ENCODE measurements at regions not wholly inside any gene's neighbourhood (a gene's known extent, or its start where the extent isn't known, plus 50 kb on each side); places are given as distances from the start of the nearest gene placed in this dataset.
"Not testable (repeated sequence)": the region's sequence is repeated elsewhere in the genome, so short reads cannot be mapped to it uniquely, and the experiment has no call there.

DNA sequence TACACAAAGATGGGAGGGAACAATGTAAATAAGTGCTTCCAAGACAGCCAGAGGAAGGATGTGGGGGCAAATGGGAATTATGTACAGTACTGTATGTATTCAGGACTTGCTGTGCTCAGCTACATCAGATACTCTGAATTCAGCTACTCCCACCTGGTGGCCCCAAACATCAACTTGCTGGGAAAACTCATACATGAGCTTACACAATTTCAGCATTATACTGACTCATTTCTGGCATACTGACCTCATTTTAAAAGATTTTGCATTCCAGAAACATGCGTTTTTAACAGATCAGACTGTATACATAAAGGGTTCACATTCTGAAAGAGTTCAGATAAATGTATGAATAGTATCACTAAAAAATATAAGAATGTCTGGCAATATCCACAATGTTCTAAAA is 59.7 kb downstream of the GPX5 start:
- no peak for DNase-seq (ENCODE audit: low read depth, low spot score)

DNA sequence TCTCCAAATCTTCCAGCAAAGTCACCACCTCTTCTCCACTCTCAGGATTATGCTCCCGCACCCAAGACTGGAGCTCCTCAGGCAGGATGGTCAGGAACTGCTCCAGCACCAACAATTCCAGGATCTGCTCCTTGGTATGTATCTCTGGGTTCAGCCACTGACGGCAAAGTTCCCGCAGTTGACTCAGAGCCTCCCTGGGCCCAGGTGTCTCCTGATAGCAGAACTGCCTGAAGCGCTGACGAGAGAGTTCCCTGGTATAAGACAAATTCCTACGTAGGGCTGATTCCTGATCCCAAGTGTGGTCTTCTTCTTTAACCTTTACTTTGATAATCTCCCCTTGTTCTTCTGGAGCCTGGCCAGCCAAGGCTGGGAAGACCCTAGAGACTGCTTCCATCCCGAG is 60.6 kb downstream of the GPX5 start:
- DNase-seq (ENCODE audit: low read depth, low spot score) = no peak

DNA sequence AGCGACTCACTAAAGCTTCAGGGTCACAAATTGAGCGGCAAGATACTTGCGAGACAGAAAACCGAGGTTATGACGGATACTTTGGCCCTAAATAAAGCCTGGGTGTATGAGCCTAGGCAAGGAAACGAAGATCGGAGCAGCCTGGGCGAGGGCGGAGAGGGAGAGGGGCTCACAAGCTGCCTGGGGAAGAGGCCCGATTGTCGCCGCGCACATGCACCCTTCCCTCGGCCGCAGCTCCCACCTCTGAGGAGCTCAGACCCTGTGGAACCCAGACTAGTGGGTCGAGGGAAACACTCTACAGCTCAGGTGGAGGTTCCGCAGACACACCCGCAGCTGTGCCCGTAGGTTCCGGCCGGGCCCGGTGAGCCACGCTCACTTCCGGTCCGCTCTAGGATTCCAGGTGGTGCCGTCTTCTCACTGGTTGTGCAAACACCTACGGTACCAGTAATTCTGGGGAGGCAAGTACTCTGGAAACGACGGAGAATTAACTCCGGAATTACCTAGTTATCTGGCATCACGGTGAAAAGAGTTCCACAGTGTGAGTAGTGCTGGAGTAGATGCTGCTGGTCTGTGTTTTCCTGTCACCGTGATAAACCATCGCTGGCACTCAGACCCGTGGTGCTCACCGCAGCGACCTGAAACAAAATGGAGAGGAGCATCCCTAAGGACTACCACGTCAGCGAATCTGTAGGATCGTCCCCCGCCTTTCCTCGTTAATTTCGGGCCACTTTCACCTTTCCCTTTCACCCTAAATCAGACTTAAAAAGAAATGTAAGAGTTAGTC is 61.5 kb downstream of the GPX5 start:
- DNase-seq (ENCODE audit: low read depth, low spot score) = peak; percentile 21

DNA sequence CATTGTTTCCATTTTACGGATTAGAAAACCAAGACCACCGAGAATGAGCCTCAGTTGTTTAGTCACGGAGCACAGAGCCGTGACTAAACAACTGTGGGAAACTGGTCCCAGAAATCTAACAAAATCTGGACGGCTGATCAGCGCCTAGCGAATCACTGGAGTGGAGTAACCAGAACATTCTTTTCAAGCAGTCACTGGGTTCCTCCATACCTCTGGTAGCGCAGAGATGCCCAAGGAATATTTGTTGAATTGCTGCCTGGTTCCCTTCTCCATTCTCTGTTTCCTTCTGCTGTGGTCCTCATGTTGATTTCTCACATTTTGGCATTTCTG is 62.0 kb downstream of the GPX5 start:
- DNase-seq (ENCODE audit: low read depth, low spot score) = no peak

DNA sequence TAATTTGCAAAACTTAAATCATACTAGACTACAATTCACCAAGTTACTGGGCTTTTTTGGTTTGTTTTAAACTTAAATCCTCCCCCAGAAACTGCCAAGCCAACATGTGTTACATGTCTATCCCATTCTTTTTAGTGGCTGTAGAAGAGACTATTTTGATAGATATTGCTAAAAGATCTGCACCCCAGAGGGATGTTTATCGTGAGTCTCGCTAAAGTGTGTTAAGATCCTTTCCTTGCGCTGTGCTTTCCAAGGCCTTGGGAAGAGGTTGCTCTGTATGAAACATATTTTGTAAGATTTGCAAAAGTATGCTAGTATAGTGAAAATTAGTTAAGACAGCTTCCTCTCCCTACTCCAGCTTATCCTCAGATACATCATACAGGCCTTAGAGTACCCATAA is 63.0 kb downstream of the GPX5 start:
- no peak for DNase-seq (ENCODE audit: low read depth, low spot score)

DNA sequence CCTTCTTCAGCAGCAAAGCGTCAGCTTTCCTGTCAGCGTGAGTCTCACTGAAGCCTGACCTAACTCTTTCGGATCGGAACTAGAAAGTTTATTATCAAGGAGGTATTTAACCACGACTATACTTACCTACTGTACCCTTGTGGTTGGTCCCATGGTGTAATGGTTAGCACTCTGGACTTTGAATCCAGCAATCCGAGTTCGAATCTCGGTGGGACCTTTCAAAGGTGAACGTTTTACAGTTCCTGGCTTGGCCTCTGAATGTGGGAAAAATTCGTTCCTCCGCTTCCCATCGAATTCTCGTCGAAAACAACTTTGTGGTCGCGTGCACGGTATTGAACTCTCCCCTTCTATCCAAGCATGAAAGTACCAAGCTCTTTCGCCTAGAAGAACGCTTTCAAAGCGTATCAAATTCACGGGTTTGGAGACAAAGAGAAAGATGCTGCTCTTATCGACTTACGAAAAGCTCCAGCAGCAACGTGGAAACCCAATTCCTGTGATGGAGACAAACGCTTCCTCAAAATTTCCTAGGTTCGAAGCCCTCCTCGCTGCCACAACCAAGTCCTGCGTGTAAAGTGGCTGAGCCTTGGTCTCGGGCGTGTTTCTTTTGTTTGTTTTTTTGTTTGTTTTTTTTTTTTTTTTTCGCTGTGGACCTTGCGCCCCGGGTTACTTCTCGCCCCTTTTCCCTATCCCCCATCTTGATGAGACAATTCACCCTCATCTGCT is 63.7 kb downstream of the GPX5 start:
- no peak for DNase-seq (ENCODE audit: low read depth, low spot score)

DNA sequence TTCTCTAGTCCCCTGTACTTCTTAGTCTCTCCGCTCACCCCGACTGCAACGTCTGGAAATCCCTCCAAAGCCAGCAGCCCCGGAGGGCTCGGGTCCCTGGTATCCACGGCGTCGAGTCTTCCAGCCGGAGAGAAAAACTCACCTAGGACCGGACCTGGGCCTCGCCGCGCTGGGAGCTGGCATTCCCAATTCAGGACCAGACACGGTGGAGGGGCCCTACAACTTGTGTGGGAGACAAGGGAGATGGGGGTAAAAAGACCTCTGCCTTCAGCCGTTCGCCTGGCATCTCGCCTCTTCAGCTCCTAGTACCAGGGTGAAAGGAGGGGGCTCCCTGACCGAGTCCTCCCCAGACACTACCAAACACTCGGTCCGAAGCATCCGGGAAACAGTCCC is 64.3 kb downstream of the GPX5 start:
- no peak for DNase-seq (ENCODE audit: low read depth, low spot score)

DNA sequence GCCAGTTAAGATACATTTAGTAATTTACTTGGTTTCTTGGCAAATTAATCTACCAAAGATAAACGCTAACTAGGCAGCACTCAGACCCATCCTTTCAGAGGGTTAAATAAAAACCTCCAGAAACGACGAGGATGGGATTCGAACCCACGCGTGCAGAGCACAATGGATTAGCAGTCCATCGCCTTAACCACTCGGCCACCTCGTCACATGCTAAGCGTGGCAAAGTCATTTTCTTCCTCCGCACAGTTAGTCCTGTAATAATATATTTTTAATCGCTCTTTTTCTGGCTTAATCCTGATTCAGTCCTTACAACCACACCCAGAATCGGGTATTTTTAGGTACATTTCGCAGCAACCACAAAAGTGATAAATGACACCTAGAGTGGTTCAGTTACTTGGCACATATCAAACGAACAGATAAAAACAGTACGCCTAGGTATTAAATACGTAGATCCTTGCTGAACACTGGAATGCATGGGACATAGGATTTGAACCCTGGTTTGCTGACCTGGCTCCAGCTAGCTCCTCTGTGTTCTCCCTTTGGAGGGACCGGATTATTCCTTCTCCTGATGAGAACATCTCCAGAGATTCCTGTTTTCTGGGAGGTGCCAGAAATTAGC is 71.6 kb downstream of the GPX5 start:
- no peak for DNase-seq (ENCODE audit: low read depth, low spot score)

DNA sequence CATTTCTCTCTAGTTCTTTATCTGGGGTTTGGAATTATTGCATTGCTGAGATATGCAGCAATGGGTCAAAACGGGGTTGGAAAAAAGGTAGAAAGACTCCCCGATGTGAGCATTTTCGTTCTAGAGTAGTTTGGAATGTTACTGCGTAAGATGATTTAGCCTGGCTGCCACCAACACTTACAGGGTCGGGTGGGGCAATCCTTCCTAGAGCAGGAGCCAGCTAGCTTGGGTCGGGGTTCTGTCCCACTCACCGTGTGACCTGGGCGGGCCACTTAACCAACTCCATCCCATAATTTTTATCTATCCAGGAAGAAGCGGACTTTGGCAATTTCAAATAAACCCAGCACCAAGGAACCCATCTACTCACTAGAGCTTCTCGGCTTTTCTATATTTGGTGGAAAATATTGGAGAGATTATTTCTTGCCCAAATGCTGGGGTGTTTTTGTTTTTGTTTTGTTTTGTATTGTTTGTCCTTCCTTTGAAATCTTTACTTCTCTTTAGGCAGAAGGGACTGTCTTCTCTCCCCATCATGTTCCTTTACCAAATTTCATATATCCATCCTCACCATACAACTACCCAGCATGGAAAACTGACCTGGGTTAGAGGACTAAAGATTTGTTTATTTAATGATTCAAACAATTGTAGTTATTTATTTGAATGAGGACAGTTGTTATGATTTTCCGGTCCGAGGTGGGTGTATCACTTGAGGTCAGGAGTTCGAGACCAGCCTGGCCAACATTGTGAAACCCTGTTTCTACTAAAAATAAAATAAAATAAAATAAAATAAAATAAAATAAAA is 72.4 kb downstream of the GPX5 start:
- DNase-seq (ENCODE audit: low read depth, low spot score) = no peak

DNA sequence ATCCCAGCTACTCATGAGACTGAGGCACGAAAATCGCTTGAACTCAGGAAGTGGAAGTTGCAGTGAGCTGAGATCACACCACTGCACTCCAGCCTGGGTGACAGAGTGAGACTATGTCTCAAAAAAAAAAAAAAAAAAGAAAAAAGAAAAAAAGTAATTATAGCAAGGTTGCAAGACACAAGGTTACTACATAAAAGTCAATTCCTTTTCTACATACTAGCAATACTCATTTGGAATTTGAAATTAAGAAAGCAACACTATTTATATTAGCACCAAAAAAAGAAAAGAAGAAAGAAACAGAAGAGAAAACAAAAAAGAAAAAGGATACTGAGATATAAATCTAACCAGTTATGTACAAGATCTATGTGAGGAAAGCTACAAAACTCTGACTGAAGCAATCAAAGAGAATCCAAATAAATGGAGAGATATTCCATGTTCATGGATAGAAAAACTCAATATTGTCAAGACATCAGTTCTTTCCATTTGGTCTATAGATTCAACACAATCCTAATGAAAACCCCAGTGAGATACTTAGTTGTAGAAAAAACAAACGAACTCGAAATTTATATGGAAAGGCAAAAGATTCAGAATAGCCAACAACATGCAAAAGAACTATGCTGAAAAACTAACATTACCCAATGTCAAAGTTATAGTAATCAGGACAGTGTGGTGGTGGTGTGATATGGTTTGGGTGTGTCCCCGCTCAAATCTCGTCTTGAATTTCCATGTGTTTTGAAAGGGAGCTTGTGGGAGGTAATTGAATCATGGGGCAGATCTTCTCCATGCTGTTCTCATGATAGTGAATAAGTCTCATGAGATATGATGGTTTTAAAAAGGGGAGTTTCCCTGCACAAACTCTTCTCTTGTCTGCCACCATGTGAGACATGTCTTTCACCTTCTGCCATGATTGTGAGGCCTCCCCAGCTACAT is 73.3 kb downstream of the GPX5 start:
- DNase-seq (ENCODE audit: low read depth, low spot score) = no peak

DNA sequence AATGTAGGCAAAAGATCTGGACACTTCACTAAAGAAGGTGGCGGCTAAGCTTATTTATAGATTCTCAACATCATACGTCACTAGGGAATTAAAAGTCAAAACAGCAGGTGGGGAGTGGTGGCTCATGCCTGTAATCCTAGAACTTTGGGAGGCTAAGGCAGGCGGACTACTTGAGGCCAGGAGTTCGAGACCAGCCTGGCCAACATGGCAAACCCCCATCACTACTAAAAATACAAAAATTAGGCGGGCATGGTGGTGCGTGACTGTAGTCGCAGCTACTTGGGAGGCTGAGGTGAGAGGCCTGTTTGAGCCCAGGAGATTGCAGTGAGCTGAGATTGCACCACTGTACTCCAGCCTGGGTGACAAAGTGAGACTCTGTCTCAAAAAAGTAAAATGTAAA is 74.6 kb downstream of the GPX5 start:
- no peak for DNase-seq (ENCODE audit: low read depth, low spot score)

DNA sequence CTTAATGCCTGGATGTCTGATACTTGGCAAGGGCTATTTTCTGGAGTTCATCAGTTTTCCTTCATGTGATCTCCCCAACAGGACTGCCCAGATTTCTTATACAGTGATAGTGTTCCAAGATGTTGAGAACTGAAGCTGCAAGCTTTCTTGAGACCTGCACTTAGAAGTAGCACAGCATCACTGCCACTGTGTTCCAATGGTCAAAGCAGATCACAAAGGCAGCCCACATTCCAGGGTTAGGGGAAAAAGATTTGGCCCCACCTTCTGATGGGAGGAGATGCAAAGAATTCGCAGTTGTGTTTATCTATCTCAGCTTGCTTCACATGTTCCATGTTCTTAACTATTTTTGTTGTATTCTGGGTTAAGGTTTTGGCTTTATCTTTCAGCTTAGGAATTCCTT is 78.2 kb downstream of the GPX5 start:
- no peak for DNase-seq (ENCODE audit: low read depth, low spot score)

DNA sequence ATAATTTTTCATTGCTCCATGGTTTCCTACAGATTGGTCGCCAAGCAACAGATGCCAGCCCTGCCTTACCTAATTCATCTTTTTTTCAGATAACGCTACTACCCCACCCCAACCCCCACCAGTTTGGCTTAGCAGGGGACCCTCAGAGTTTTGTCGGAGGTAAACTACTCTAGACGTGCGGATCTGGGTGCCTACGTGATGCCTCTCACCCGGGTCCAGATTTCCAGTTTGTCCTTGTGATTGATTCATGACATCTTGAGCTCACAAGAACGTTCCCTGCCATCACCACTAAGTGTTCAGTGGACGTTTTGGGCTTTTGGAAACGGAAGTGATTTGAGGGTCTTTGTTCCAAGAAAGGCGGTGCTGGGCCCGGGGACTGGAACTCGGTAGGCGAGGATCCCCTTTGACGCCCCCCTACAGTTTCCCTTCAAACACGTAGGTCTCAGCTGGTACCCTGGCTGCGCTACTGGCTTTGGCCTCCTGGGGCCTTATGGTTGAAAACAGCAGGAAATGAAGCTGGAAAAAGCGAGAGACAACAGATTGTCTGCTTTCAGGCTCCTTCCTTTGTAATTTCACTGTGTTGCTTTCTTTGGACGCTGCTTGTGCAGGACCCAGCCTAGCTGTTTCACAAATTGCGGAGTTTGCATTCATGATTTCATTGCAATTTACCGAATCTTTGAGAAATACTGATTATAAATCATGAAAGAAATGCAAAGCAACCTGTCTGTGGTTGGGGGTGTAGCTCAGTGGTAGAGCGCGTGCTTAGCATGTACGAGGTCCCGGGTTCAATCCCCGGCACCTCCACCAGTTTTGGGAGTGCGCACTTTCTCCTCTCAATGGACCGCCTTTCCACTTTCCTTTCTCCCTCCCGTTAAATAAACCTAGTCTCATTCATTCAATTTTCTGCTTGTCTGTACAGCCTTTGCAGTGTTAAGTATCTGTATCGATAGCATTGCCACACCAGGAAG is 81.0 kb downstream of the GPX5 start:
- no peak for DNase-seq (ENCODE audit: low read depth, low spot score)

DNA sequence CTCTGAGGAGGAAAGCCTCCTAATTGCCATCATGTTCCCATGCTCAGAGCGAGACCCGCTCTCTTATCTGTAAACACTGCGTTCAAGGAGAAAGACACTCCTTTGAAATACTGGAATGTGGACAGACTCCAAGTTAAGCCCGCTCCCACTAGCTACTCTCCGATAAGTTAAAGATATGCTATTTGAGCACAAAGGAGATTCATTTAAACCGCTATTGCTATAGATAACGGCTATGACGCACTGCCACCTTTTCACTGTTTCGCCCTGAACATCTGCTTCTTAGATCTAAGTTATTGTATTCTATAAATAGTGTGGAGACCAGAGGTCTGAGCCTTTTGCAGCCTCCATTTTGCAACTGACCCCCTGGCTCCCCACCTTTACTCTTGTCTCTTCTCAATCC is 82.3 kb downstream of the GPX5 start:
- no peak for DNase-seq (ENCODE audit: low read depth, low spot score)

DNA sequence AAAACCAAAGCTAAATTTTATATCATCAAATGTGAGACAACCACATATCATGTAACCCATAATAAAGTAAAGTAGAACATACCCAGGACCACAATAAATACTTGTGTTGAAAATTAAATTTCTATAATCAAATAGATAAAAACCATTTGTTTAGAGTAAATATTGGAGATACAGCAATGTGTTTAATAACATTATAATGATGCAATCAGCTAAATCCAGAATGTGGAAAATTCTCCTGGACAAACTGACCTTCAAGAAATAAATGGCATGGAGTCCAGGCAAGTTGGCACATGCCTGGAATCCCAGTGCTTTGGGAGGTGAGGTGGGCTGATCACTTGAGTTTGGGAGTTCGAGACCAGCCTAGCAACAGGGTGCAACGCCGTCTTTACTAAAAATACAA is 84.0 kb downstream of the GPX5 start:
- DNase-seq (ENCODE audit: low read depth, low spot score) = no peak

DNA sequence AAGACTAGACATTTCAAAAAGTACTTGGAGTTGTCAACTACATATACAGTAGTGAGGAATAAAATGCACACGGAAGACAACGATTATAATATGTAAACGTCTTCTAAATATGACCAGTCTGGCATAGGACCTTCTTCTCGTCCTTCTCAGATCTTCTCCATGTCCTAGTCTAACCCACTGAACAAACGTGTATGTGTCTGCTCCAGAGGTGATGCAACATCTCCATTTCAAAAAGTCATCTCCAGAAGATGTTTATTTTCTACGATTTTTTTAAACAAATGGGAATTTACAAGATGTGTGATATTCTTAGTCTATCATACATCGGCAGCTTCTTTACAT is 89.9 kb downstream of the GPX5 start:
- no peak for DNase-seq (ENCODE audit: low read depth, low spot score)

DNA sequence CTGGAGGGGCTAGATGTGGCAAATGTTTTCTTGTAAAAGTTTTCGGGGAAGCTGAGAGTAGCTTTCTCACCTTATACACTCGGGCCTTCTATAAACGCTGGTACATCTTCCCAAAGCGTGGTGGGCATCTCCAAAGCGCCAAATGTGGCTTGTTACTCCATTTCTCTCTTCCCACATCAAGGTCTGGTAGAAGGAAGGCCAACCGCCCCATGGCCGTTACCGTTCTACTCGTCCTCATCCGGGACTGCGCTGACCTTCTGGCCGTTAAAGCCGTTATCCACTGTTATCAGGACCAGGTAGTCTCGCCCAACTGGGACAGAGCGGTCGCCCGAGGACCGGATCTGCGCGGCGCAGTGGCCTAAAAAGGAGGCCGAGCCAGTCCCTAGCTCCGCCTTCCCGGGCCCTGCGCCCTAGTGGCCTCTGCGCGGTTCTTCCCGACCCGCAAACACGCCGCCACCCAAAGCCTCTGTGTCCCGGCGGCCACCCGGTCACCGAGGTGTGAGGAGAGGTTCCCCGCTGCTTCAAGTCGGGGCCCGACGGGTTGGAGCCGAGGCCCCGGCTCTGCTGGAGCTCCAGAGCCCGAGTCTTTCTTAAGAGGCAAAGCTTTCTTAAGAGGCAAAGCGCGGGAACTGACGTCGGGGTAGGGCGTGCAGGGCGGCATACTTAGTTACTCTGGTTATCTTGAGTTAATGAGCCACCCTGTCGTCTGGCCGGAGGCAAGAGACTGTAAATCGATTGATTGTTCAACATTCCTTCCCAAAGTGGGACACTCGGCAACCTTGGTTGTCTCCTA is 90.5 kb downstream of the GPX5 start:
- DNase-seq (ENCODE audit: low read depth, low spot score) = no peak

DNA sequence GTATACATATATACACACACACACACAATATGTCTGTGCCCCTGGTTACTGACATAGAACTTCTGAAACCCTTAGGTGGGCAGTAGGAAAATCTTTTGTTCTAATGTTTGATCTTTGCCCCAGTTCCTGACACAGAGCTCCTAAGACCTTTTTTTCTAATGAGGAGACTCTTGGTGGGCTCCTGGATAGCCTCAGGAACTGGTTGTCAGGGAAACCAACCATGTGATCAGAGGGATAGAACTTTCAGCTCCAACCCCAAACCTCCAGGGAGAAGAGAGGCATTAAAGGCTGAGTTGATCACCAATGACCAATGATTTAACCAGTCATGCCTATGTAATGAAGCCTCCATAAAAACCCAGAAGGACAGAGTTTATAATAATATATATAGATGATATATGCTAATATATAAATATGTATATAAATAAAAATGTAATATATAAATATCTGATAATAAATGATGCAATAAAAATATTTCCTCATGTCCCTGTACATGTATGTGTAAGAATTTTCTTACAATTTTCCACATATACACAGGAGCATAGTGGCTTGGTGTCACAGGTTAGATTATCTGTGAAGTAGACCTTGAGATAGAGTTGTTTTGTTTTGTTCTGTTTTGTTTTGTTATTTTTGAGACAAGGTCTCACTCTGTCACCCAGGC is 93.3 kb downstream of the GPX5 start:
- DNase-seq (ENCODE audit: low read depth, low spot score) = no peak

DNA sequence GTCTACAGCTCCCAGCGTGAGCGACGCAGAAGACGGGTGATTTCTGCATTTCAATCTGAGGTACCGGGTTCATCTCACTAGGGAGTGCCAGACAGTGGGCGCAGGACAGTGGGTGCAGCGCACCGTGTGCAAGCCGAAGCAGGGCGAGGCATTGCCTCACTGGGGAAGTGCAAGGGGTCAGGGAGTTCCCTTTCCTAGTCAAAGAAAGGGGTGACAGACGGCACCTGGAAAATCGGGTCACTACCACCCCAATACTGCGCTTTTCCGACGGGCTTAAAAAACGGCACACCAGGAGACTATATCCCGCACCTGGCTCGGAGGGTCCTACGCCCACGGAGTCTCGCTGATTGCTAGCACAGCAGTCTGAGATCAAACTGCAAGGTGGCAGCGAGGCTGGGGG is 95.6 kb downstream of the GPX5 start:
- DNase-seq (ENCODE audit: low read depth, low spot score) = not testable (repeated sequence)

All from activated CD4-positive, CD25-positive, alpha-beta regulatory T cell treated with anti-CD3 and anti-CD28 coated beads, Interleukin-2, amount 50 U/mL, for 16 hours (primary cell).